ENCODE measurements at regions not wholly inside any gene's neighbourhood (a gene's known extent, or its start where the extent isn't known, plus 50 kb on each side); places are given as distances from the start of the nearest gene placed in this dataset.

DNA sequence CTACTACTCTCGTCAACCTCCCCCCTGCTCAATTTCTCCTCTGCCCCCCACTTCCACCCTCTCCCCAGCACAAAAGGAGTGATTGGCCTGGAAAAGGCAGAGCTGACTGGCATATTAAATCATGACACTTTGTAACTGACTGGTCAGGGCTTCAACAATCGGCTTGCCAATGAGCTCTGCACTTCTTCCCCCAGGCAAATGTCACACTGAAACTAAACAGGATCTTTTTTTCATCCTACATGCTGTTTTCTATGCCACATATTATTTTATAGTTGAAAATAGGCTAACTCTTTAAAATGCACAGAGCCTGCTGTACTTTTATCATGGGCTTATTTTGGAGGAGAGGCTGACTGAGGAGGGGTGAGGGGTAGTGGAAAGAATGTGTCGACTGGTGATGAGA is 295.2 kb downstream of the TCF7L2 start:
- H3K4me3 ChIP-seq (ENCODE audit: control insufficient read depth, low read depth, low read length), result no peak overlapping the region
- TF ChIP-seq, protein P1, sequence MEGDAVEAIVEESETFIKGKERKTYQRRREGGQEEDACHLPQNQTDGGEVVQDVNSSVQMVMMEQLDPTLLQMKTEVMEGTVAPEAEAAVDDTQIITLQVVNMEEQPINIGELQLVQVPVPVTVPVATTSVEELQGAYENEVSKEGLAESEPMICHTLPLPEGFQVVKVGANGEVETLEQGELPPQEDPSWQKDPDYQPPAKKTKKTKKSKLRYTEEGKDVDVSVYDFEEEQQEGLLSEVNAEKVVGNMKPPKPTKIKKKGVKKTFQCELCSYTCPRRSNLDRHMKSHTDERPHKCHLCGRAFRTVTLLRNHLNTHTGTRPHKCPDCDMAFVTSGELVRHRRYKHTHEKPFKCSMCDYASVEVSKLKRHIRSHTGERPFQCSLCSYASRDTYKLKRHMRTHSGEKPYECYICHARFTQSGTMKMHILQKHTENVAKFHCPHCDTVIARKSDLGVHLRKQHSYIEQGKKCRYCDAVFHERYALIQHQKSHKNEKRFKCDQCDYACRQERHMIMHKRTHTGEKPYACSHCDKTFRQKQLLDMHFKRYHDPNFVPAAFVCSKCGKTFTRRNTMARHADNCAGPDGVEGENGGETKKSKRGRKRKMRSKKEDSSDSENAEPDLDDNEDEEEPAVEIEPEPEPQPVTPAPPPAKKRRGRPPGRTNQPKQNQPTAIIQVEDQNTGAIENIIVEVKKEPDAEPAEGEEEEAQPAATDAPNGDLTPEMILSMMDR (IDR thresholded peaks at IDR 0.05; ENCODE audit: control insufficient read depth, insufficient read depth, low read depth, low read length, missing control alignments), result no peak
- no peak for DNase-seq (ENCODE audit: low read depth)

GRCh38 chr10:113247050-113247449 is 297.0 kb downstream of the TCF7L2 start:
- no peak for DNase-seq (ENCODE audit: low read depth)
- TF ChIP-seq, protein P1 (IDR thresholded peaks at IDR 0.05; ENCODE audit: control insufficient read depth, insufficient read depth, low read depth, low read length, missing control alignments), result no peak
- no peak overlapping the region for H3K4me3 ChIP-seq (ENCODE audit: control insufficient read depth, low read depth, low read length)

DNA sequence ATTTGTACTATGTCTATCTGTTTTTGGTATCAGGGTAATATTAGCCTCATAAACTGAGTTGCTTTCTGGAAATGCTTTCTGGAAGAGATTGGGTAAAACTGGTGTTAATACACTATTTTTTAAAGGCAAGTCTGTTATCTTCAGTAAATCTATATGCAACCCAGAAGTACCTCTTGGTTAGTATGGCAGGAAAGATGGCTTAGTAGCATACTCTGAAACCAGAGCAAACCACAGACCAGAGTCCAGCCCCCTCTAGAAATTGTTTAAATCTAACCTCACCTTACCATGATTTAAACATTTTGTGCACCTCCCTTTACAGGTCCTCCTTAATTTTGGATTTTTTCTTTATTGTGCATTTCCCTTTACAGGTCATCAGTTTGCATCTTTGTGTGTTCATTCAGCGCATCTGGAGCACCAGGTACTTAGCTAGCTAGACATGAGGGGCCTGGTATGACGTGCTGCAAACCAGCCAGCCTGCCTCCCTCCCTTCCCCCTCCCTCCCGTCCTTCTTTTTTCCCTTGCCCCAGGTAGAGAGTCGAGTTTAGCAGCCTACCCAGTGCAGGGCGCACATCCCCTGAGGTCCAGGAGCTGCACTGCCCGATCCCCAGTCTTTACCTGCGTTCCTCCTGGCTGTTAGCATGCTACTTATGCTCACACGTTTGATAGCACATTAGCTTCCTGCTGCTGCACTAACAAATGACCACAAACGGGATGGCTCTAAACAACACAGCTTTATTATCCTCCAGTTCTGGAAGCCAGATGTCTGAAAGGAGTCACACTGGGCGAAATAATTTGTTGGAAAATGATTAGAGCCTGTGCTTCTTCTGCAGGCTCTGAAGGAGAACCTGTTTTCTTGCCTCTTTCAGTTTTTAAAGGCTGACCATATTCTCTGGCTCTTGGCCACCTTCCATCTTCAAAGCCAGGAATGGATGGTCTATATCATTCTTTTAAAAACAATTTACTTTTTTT is 299.9 kb upstream of the HABP2 start:
- no peak overlapping the region for H3K4me3 ChIP-seq (ENCODE audit: control insufficient read depth, low read depth, low read length)
- DNase-seq (ENCODE audit: low read depth), result no peak
- TF ChIP-seq, protein P1 (IDR thresholded peaks at IDR 0.05; ENCODE audit: control insufficient read depth, insufficient read depth, low read depth, low read length, missing control alignments), result no peak

- H3K4me3 ChIP-seq (ENCODE audit: control insufficient read depth, low read depth, low read length), result no peak overlapping the region
- no peak for DNase-seq (ENCODE audit: low read depth)
- TF ChIP-seq, protein P1 (IDR thresholded peaks at IDR 0.05; ENCODE audit: control insufficient read depth, insufficient read depth, low read depth, low read length, missing control alignments), result no peak
Observed at GRCh38 chr10:113259576-113260226, 293.2 kb upstream of the HABP2 start.

DNA sequence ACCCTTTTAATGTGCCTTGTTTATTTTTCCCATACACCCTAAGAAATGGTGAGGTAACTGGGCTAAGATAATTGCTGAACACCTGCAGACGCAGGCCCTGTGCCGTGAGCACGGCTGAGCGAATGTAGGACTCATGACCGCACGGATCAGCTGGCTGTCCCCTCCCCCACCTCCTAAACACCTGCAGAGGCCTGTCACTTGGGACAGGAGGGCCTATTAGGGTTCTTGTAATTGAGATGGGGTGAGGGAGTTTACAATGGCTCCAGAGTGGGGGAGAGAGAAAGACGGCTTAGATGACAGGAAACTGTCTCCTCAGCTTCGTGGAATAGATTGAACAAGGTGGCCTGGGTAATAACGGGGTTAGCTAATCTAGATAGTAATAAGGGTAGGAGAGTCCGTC is 291.7 kb upstream of the HABP2 start:
- TF ChIP-seq, protein P1 (IDR thresholded peaks at IDR 0.05; ENCODE audit: control insufficient read depth, insufficient read depth, low read depth, low read length, missing control alignments), result no peak
- no peak overlapping the region for H3K4me3 ChIP-seq (ENCODE audit: control insufficient read depth, low read depth, low read length)
- DNase-seq (ENCODE audit: low read depth), result no peak

- DNase-seq (ENCODE audit: low read depth), result no peak
- TF ChIP-seq, protein P1 (IDR thresholded peaks at IDR 0.05; ENCODE audit: control insufficient read depth, insufficient read depth, low read depth, low read length, missing control alignments), result no peak
Observed at GRCh38 chr10:113261611-113262091, 291.2 kb upstream of the HABP2 start.

More at GRCh38 chr10:113261611-113262091, 291.2 kb upstream of the HABP2 start:
- no peak overlapping the region for H3K4me3 ChIP-seq (ENCODE audit: control insufficient read depth, low read depth, low read length)

Measured in AG09309 (cell line).